Mucosa of descending colon (tissue), 3 donors: ENCODE measurements at regions not wholly inside any gene's neighbourhood (a gene's known extent, or its start where the extent isn't known, plus 50 kb on each side); places are given as distances from the start of the nearest gene placed in this dataset.

ENCODE experiments used
- ATAC-seq: fragments of 200-7000 bp; cut with Tn5 transposase; one replicate; pipeline ENCODE4 v1.9.1; 2020; ENCODE audit warnings: mild to moderate bottlenecking, moderate library complexity
- DNase-seq, 3 donors: peaks; one replicate each; pipeline ENCODE4 v3.0.0-alpha.2; 2020
- H3K36me3 ChIP-seq: fragments of 200-600 bp; one replicate; pipeline ENCODE4 v1.8.0; 2021; ENCODE audit warnings: low read depth, mild to moderate bottlenecking
- H3K4me1 ChIP-seq: fragments of 200-600 bp; one replicate; pipeline ENCODE4 v1.8.0; 2021; ENCODE audit warnings: low read depth, mild to moderate bottlenecking
- H3K4me3 ChIP-seq: fragments of 200-600 bp; one replicate; pipeline ENCODE4 v1.8.0; 2021; ENCODE audit warnings: mild to moderate bottlenecking
- H3K9me3 ChIP-seq: fragments of 200-600 bp; one replicate; pipeline ENCODE4 v1.8.0; 2021; ENCODE audit warnings: mild to moderate bottlenecking
- CTCF ChIP-seq: fragments of 200-600 bp; IDR thresholded peaks from one replicate; pipeline ENCODE4 v1.8.0; 2022; ENCODE audit warnings: antibody characterized with exemption, mild to moderate bottlenecking
- intact Hi-C, 2 donors: fragments of 100-400 bp; cut with DNase I in 1 of 2; cut with micrococcal nuclease in 1 of 2; formaldehyde crosslinking; loops; one replicate each; pipeline versions ENCODE4 v1.11.0 to v1.11.1; 2022; cut with DNase I, micrococcal nuclease
- donor health status: DM: no; HTN: no; CAD: no; lungs with moderate emphysema.
- donor health status: DM: no; HTN: no; CAD: no.
- donor health status: DM: no; HTN: yes; CAD: no.

- no peak for ATAC-seq
- Histone ChIP-seq H3K9me3 (no peaks in the 10 kb centered on the region), H3K36me3 (no peaks in the 10 kb centered on the region), H3K4me3 (no peak overlapping the region), H3K4me1 (no peaks in the 10 kb centered on the region)
- TF ChIP-seq CTCF: no peak
- intact Hi-C loops: no loop called here
- no peak for DNase-seq
These were observed 357.2 kb upstream of the TNRC6C start for GRCh38 chr17:77601054-77601979.

- DNase-seq (peak in 1 of 3 donors; percentile 38), ATAC-seq (peak; percentile 61)
- Histone ChIP-seq H3K9me3 (no peaks in the 10 kb centered on the region), H3K4me3 (no peak overlapping the region), H3K4me1 (no peaks in the 10 kb centered on the region), H3K36me3 (no peaks in the 10 kb centered on the region)
- no peak for TF ChIP-seq CTCF
- intact Hi-C loops: no loop called here
These were observed 356.3 kb upstream of the TNRC6C start for GRCh38 chr17:77602062-77602746.

- ATAC-seq: no peak
- intact Hi-C loops: no loop called here
These were observed 355.4 kb upstream of the TNRC6C start for GRCh38 chr17:77602883-77603640.

GRCh38 chr17:77604301-77604972, 354.1 kb upstream of the TNRC6C start:
- TF ChIP-seq CTCF: no peak
- ATAC-seq (no peak), DNase-seq (no peak)
- H3K9me3 ChIP-seq: no peaks in the 10 kb centered on the region
- no peaks in the 10 kb centered on the region for H3K4me1 ChIP-seq
- H3K36me3 ChIP-seq: no peaks in the 10 kb centered on the region
- no peak overlapping the region for H3K4me3 ChIP-seq
- intact Hi-C loops: no loop called here

More at GRCh38 chr17:77602883-77603640, 355.4 kb upstream of the TNRC6C start:
- H3K4me3 ChIP-seq: no peak overlapping the region
- H3K36me3 ChIP-seq: no peaks in the 10 kb centered on the region
- no peaks in the 10 kb centered on the region for H3K4me1 ChIP-seq
- TF ChIP-seq CTCF: no peak
- no peaks in the 10 kb centered on the region for H3K9me3 ChIP-seq
- no peak for DNase-seq

- H3K36me3 ChIP-seq: no peaks in the 10 kb centered on the region
- TF ChIP-seq CTCF: no peak
- no peak overlapping the region for H3K4me3 ChIP-seq
- no peaks in the 10 kb centered on the region for H3K4me1 ChIP-seq
- no peak for DNase-seq
- intact Hi-C loops: no loop called here
- H3K9me3 ChIP-seq: no peaks in the 10 kb centered on the region
- no peak for ATAC-seq
These were observed 353.6 kb upstream of the TNRC6C start for GRCh38 chr17:77604973-77605313.
